ENCODE measurements at regions not wholly inside any gene's neighbourhood (a gene's known extent, or its start where the extent isn't known, plus 50 kb on each side); places are given as distances from the start of the nearest gene placed in this dataset.

DNA sequence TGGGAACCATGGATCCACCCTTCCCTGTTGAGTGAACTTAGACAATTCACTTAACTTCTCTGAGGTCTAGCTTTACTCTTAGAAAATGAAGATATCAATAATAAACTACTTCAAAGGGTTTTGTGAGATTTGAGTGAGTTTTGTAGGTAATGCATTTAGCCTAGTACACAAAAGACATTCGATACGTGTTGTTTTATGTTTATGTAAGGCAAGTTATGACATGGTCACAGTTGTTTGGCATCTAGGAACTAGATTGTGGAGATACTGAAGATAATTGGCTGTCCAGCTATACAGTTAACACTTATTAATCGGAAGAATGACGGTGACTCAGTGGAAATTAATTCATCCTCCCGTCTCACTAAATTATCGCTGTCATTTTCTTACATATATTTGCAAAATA, 1781.1 kb upstream of the TENM3 start:
- TF ChIP-seq CTCF (IDR thresholded peaks at IDR 0.05) (no peak), POLR2A (IDR thresholded peaks at IDR 0.05) (no peak)
